ENCODE measurements at regions not wholly inside any gene's neighbourhood (a gene's known extent, or its start where the extent isn't known, plus 50 kb on each side); places are given as distances from the start of the nearest gene placed in this dataset.

DNA sequence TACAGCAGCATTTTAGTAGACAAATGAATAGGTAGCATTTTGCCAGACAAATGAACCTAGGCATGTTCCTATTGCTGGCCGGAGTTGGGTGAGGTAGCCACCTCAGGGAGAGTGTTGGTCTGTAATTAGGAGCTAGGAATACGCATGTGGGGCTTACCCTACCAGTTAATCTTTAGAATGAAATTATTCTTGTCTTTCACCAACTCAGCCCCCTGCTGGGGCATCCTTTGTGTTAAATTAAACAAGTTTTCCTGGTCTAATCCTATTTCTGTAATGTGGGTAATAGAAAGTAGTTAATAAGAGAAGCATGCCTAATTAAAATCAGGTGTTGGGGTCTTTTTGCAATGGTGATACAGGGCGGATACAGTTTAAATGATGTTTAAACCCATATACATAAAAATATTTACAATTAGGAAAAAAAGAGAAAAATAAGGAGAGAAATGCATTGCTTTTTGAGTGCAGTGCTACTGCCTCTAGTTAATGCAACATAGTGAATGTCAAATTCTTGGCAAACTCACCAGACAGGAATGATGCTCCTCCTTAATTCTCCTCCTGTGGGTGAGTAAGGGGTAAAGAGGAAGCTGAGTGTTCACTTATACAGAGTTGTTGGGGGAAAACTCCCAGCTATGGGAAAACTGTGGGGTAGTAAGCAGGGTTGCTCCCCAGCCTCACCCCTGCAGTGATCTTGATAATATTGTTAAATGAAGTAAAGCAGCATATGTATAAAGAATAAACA is 276.4 kb upstream of the EDNRB start:
- TF ChIP-seq EZH2phosphoT487 (IDR thresholded peaks at IDR 0.05; ENCODE audit: insufficient read depth, low read depth) (no peak), EZH2 (IDR thresholded peaks at IDR 0.05; ENCODE audit: insufficient read depth, poor library complexity, severe bottlenecking) (no peak)
- Histone ChIP-seq H3K36me3 (ENCODE audit: low read depth) (no peaks in the 10 kb centered on the region), H3K4me3 (peak overlapping the region; percentile 15; the same call in 1 of the 2 replicates), H3K9me2 (ENCODE audit: insufficient read depth) (no peaks in the 10 kb centered on the region), H3K4me1 (ENCODE audit: insufficient read depth) (peaks cover 68% of the 10 kb centered on the region), H3K9ac (no peak overlapping the region), H3F3A (ENCODE audit: insufficient read depth) (peaks cover 38% of the 10 kb centered on the region), H2AFZ (no peak overlapping the region), H3K79me2 (ENCODE audit: insufficient read depth) (no peaks in the 10 kb centered on the region), H3K4me2 (ENCODE audit: unreplicated experiment) (peak overlapping the region; percentile 66), H3K27ac (no peak overlapping the region), H3K27me3 (replicated peaks; ENCODE audit: insufficient read depth) (no peaks in the 10 kb centered on the region), H4K20me1 (ENCODE audit: insufficient read depth) (no peaks in the 10 kb centered on the region), H3K9me3 (ENCODE audit: low read depth) (no peaks in the 10 kb centered on the region)
- peak; percentile 76 for DNase-seq
- WGBS, 2 experiments (ENCODE audit: low coverage in 1 of 2, low lambda C conversion rate in 2 of 2, missing lambda C conversion rate in 2 of 2), result 49 to 68% methylated on average over 3 of the region's 3 CpGs
- in situ Hi-C loops (cut with MboI), result no loop called here

- Histone ChIP-seq H2AFZ (no peak overlapping the region), H3K27ac (peak overlapping the region; percentile 22), H3K9ac (no peak overlapping the region), H3K9me2 (ENCODE audit: insufficient read depth) (no peaks in the 10 kb centered on the region), H4K20me1 (ENCODE audit: insufficient read depth) (no peaks in the 10 kb centered on the region), H3K36me3 (ENCODE audit: low read depth) (no peaks in the 10 kb centered on the region), H3K4me3 (no peak overlapping the region), H3K27me3 (replicated peaks; ENCODE audit: insufficient read depth) (no peaks in the 10 kb centered on the region), H3K4me2 (ENCODE audit: unreplicated experiment) (peak overlapping the region; percentile 66), H3K9me3 (ENCODE audit: low read depth) (no peaks in the 10 kb centered on the region), H3K79me2 (ENCODE audit: insufficient read depth) (no peaks in the 10 kb centered on the region), H3K4me1 (ENCODE audit: insufficient read depth) (peaks cover 71% of the 10 kb centered on the region), H3F3A (ENCODE audit: insufficient read depth) (peaks cover 38% of the 10 kb centered on the region)
- in situ Hi-C loops (cut with MboI), result no loop called here
- TF ChIP-seq EZH2 (IDR thresholded peaks at IDR 0.05; ENCODE audit: insufficient read depth, poor library complexity, severe bottlenecking) (no peak), EZH2phosphoT487 (IDR thresholded peaks at IDR 0.05; ENCODE audit: insufficient read depth, low read depth) (no peak)
- peak; percentile 47 for DNase-seq
These were observed 275.2 kb upstream of the EDNRB start for GRCh38 chr13:78193846-78194245.

GRCh38 chr13:78192716-78193115 is 274.1 kb upstream of the EDNRB start:
- Histone ChIP-seq H3K9me2 (ENCODE audit: insufficient read depth) (no peaks in the 10 kb centered on the region), H3K79me2 (ENCODE audit: insufficient read depth) (no peaks in the 10 kb centered on the region), H3K9ac (no peak overlapping the region), H3K4me2 (ENCODE audit: unreplicated experiment) (peak overlapping the region; percentile 38), H3F3A (ENCODE audit: insufficient read depth) (peaks cover 38% of the 10 kb centered on the region), H2AFZ (no peak overlapping the region), H3K27me3 (replicated peaks; ENCODE audit: insufficient read depth) (no peaks in the 10 kb centered on the region), H3K4me1 (ENCODE audit: insufficient read depth) (peaks cover 66% of the 10 kb centered on the region), H3K36me3 (ENCODE audit: low read depth) (no peaks in the 10 kb centered on the region), H4K20me1 (ENCODE audit: insufficient read depth) (no peaks in the 10 kb centered on the region), H3K9me3 (ENCODE audit: low read depth) (no peaks in the 10 kb centered on the region), H3K4me3 (no peak overlapping the region), H3K27ac (peak overlapping the region; percentile 22)
- WGBS, 2 experiments (ENCODE audit: low coverage in 1 of 2, low lambda C conversion rate in 2 of 2, missing lambda C conversion rate in 2 of 2), result 23 to 41% methylated on average over 1 of the region's 1 CpG
- DNase-seq, result peak; percentile 80
- in situ Hi-C loops (cut with MboI), result no loop called here
- TF ChIP-seq EZH2phosphoT487 (IDR thresholded peaks at IDR 0.05; ENCODE audit: insufficient read depth, low read depth) (no peak), EZH2 (IDR thresholded peaks at IDR 0.05; ENCODE audit: insufficient read depth, poor library complexity, severe bottlenecking) (no peak)

DNA sequence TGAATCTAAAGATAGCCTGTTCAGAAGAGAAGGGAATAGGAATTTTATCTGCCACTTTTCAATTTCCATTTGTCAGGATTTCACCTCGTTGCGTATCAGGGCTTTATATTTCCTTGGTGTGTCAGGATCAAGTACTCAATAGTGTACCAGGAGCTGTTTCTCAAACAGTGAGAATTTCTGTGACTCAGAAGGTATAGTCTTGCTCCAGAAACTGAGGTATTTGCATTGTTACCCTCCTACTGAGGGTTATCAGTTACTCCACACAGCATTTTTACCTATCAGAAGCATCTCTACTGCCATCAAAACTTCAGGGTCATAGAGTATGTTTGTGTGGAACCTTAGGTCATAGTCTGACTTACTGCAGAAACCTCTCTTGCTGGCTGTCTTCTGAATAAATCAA is 271.7 kb upstream of the EDNRB start:
- peaks cover 28% of the 10 kb centered on the region for H3F3A ChIP-seq (ENCODE audit: insufficient read depth)
- DNase-seq, result no peak
- H3K4me2 ChIP-seq (ENCODE audit: unreplicated experiment), result no peak overlapping the region
- no peaks in the 10 kb centered on the region for H3K79me2 ChIP-seq (ENCODE audit: insufficient read depth)
- H2AFZ ChIP-seq, result no peak overlapping the region
- H3K27ac ChIP-seq, result no peak overlapping the region
- TF ChIP-seq EZH2phosphoT487 (IDR thresholded peaks at IDR 0.05; ENCODE audit: insufficient read depth, low read depth), result no peak
- no peak for TF ChIP-seq EZH2 (IDR thresholded peaks at IDR 0.05; ENCODE audit: insufficient read depth, poor library complexity, severe bottlenecking)
- no peak overlapping the region for H3K4me3 ChIP-seq
- H3K9me2 ChIP-seq (ENCODE audit: insufficient read depth), result no peaks in the 10 kb centered on the region
- H3K9me3 ChIP-seq (ENCODE audit: low read depth), result no peaks in the 10 kb centered on the region
- WGBS, 2 experiments (ENCODE audit: low coverage in 1 of 2, low lambda C conversion rate in 2 of 2, missing lambda C conversion rate in 2 of 2), result 54 to 77% methylated on average over 2 of the region's 2 CpGs
- peaks cover 42% of the 10 kb centered on the region for H3K4me1 ChIP-seq (ENCODE audit: insufficient read depth)
- H3K27me3 ChIP-seq (replicated peaks; ENCODE audit: insufficient read depth), result no peaks in the 10 kb centered on the region
- in situ Hi-C loops (cut with MboI), result no loop called here
- no peak overlapping the region for H3K9ac ChIP-seq
- no peaks in the 10 kb centered on the region for H4K20me1 ChIP-seq (ENCODE audit: insufficient read depth)
- H3K36me3 ChIP-seq (ENCODE audit: low read depth), result no peaks in the 10 kb centered on the region

Measured in GM23248 (cell line).